WTC11 (cell line): ENCODE measurements at regions not wholly inside any gene's neighbourhood (a gene's known extent, or its start where the extent isn't known, plus 50 kb on each side); places are given as distances from the start of the nearest gene placed in this dataset.

ENCODE experiments used
- ATAC-seq: fragments of 200-7000 bp; cut with Tn5 transposase; 2 replicates; pipeline ENCODE4 v1.10.0; 2021; ENCODE audit warnings: mild to moderate bottlenecking, moderate library complexity
- CTCF ChIA-PET: fragments of 300-600 bp; sonication (Branson Sonifier 250); formaldehyde crosslinking; loops from one replicate; lab custom pipeline; 2021; ENCODE audit warnings: antibody characterized with exemption; lab: Charles Lee
- POLR2A ChIA-PET: fragments of 350-600 bp; sonication (Branson Sonifier 250); formaldehyde crosslinking; loops from one replicate; lab custom pipeline; 2021; ENCODE audit warnings: antibody characterized with exemption; lab: Charles Lee
- DNase-seq: peaks from one replicate; pipeline ENCODE4 v3.0.0; 2021; ENCODE audit warnings: low spot score
- H3K27ac Mint-ChIP-seq: 2 replicates; pipeline ENCODE4 v1.8.0; 2021; ENCODE audit warnings: mixed read lengths
- H3K27me3 Mint-ChIP-seq: 2 replicates; pipeline ENCODE4 v1.8.0; 2021; ENCODE audit warnings: low read depth, mild to moderate bottlenecking, moderate library complexity, mixed read lengths
- H3K36me3 Mint-ChIP-seq: 2 replicates; pipeline ENCODE4 v1.8.0; 2021; ENCODE audit warnings: mixed read lengths
- H3K4me1 Mint-ChIP-seq: 2 replicates; pipeline ENCODE4 v1.8.0; 2022; ENCODE audit warnings: mixed read lengths
- H3K4me3 Mint-ChIP-seq: 2 replicates; pipeline ENCODE4 v1.8.0; 2021; ENCODE audit warnings: mild to moderate bottlenecking, moderate library complexity, mixed read lengths
- H3K9me3 Mint-ChIP-seq: 2 replicates; pipeline ENCODE4 v1.8.0; 2021; ENCODE audit warnings: mixed read lengths
- CTCF ChIP-seq: fragments of 200-600 bp; IDR thresholded peaks from 2 replicates; pipeline ENCODE4 v1.8.0; 2022; ENCODE audit warnings: antibody characterized with exemption
- EMX1 ChIP-seq: fragments of 250-450 bp; sonication (Bioruptor Pico); IDR thresholded peaks from 2 replicates; pipeline ENCODE4 v1.8.0; 2021; ENCODE audit warnings: mild to moderate bottlenecking
- ERG ChIP-seq: fragments of 250-450 bp; sonication (Bioruptor Pico); IDR thresholded peaks from 2 replicates; pipeline ENCODE4 v1.8.0; 2021; ENCODE audit warnings: mild to moderate bottlenecking
- FOXJ3 ChIP-seq: sonication (generic); formaldehyde crosslinking; IDR thresholded peaks from 2 replicates; pipeline ENCODE4 v1.9.0; 2021; ENCODE audit warnings: missing genetic modification reagents, mild to moderate bottlenecking, borderline replicate concordance
- GABPB1 ChIP-seq: sonication (generic); formaldehyde crosslinking; IDR thresholded peaks from 2 replicates; pipeline ENCODE4 v1.8.1; 2023; ENCODE audit warnings: mild to moderate bottlenecking, missing genetic modification reagents
- GRHL2 ChIP-seq: fragments of 250-450 bp; sonication (Bioruptor Pico); IDR thresholded peaks from 2 replicates; pipeline ENCODE4 v1.8.0; 2022; ENCODE audit warnings: mild to moderate bottlenecking, moderate library complexity; ENCODE audit not compliant: insufficient replicate concordance, severe bottlenecking
- NFYB ChIP-seq: sonication (generic); formaldehyde crosslinking; conservative IDR thresholded peaks from 2 replicates; pipeline ENCODE4 v1.8.0; 2022; ENCODE audit warnings: low read depth, missing genetic modification reagents
- PRDM15 ChIP-seq: sonication (generic); formaldehyde crosslinking; IDR thresholded peaks from 2 replicates; pipeline ENCODE4 v1.8.0; 2022; ENCODE audit warnings: missing genetic modification reagents
- PREB ChIP-seq: sonication (generic); formaldehyde crosslinking; IDR thresholded peaks from 2 replicates; pipeline ENCODE4 v1.8.1; 2022; ENCODE audit warnings: mild to moderate bottlenecking, missing genetic modification reagents, moderate library complexity, borderline replicate concordance
- ZNF219 ChIP-seq: sonication (generic); formaldehyde crosslinking; IDR thresholded peaks from 2 replicates; pipeline ENCODE4 v1.8.0; 2023; ENCODE audit warnings: missing genetic modification reagents, mild to moderate bottlenecking, borderline replicate concordance
- ZNF317 ChIP-seq: sonication (generic); formaldehyde crosslinking; IDR thresholded peaks from 2 replicates; pipeline ENCODE4 v1.8.1; 2023; ENCODE audit warnings: low read depth, mild to moderate bottlenecking, moderate library complexity, missing genetic modification reagents, borderline replicate concordance
- TF ChIP-seq, protein P1 (sequence below): sonication (generic); formaldehyde crosslinking; IDR thresholded peaks from 2 replicates; pipeline ENCODE4 v1.8.1; 2023; ENCODE audit warnings: mild to moderate bottlenecking, missing genetic modification reagents
- TF ChIP-seq, protein P2 (sequence below): sonication (generic); formaldehyde crosslinking; IDR thresholded peaks from 2 replicates; pipeline ENCODE4 v1.8.0; 2023; ENCODE audit warnings: missing genetic modification reagents
- TF ChIP-seq, protein P3 (sequence below): sonication (generic); formaldehyde crosslinking; IDR thresholded peaks from 2 replicates; pipeline ENCODE4 v1.8.1; 2023; ENCODE audit warnings: mild to moderate bottlenecking, missing genetic modification reagents, moderate library complexity
- TF ChIP-seq, protein P4 (sequence below): sonication (generic); formaldehyde crosslinking; IDR thresholded peaks from 2 replicates; pipeline ENCODE4 v1.8.1; 2023; ENCODE audit warnings: mild to moderate bottlenecking, missing genetic modification reagents
- TF ChIP-seq, protein P5 (sequence below): sonication (generic); formaldehyde crosslinking; IDR thresholded peaks from 2 replicates; pipeline ENCODE4 v1.8.1; 2022; ENCODE audit warnings: low read depth, mild to moderate bottlenecking, moderate library complexity, missing genetic modification reagents, borderline replicate concordance
- TF ChIP-seq, protein P6 (sequence below): sonication (generic); formaldehyde crosslinking; IDR thresholded peaks from 2 replicates; pipeline ENCODE4 v1.8.1; 2023; ENCODE audit warnings: mild to moderate bottlenecking, moderate library complexity, missing genetic modification reagents
- TF ChIP-seq, protein P7 (sequence below): fragments of 250-450 bp; sonication (Bioruptor Pico); IDR thresholded peaks from 2 replicates; pipeline ENCODE4 v2.1.2; 2022; ENCODE audit warnings: mild to moderate bottlenecking, moderate library complexity

DNA sequence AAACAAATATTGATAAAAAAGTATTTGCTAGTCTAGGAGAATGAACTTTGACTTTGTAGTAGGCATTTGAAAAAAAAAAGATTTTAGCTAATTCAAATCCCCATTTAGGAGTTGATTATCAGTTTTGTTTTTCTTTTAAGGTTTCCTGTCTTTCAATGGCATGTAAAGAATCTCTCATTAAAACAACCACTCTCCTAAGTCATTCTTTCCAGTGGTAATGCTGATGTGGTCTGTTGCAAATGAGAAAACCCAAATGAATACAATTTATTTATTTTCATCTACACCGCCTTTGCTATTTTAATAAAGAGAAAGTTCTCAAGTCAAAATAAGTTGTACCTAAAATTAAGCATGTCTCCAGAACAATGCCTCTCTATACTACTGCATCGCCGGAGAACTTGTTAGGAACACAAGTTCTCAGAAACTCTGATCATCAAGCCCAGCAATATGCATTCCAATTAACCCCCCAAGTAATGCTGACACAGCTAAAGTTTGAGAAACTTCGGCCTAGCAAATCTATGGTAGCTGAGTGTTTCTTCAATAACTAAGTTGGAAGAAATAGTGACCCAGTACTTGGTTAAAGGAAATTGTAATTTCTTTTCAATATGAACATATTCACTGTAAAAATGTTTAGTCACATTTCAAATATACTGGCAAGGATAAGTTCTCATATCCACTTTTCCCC, 255.1 kb downstream of the PTPRC start:
- ATAC-seq (no peak), DNase-seq (no peak)
- CTCF ChIA-PET = no interaction called here
- POLR2A ChIA-PET = no interaction called here
- Mint-ChIP-seq H3K36me3 (no peaks in the 10 kb centered on the region), H3K4me3 (no peak overlapping the region), H3K27me3 (no peaks in the 10 kb centered on the region), H3K27ac (peak overlapping the region; percentile 25; the same call in 1 of the 2 replicates), H3K4me1 (peaks cover 8% of the 10 kb centered on the region), H3K9me3 (no peaks in the 10 kb centered on the region)
- TF ChIP-seq GABPB1 (CRISPR knock-in tag) (no peak), PRDM15 (CRISPR knock-in tag) (no peak), PREB (no peak), EMX1 (CRISPR knock-in tag) (no peak), ZNF219 (CRISPR knock-in tag) (no peak), FOXJ3 (CRISPR knock-in tag) (no peak), CTCF (no peak), GRHL2 (CRISPR knock-in tag) (no peak), ERG (no peak), NFYB (CRISPR knock-in tag) (no peak), ZNF317 (CRISPR knock-in tag) (no peak)
- TF ChIP-seq, protein P1, sequence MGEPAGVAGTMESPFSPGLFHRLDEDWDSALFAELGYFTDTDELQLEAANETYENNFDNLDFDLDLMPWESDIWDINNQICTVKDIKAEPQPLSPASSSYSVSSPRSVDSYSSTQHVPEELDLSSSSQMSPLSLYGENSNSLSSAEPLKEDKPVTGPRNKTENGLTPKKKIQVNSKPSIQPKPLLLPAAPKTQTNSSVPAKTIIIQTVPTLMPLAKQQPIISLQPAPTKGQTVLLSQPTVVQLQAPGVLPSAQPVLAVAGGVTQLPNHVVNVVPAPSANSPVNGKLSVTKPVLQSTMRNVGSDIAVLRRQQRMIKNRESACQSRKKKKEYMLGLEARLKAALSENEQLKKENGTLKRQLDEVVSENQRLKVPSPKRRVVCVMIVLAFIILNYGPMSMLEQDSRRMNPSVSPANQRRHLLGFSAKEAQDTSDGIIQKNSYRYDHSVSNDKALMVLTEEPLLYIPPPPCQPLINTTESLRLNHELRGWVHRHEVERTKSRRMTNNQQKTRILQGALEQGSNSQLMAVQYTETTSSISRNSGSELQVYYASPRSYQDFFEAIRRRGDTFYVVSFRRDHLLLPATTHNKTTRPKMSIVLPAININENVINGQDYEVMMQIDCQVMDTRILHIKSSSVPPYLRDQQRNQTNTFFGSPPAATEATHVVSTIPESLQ (CRISPR knock-in tag) = no peak
- TF ChIP-seq, protein P2, sequence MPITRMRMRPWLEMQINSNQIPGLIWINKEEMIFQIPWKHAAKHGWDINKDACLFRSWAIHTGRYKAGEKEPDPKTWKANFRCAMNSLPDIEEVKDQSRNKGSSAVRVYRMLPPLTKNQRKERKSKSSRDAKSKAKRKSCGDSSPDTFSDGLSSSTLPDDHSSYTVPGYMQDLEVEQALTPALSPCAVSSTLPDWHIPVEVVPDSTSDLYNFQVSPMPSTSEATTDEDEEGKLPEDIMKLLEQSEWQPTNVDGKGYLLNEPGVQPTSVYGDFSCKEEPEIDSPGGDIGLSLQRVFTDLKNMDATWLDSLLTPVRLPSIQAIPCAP (CRISPR knock-in tag) = no peak
- TF ChIP-seq, protein P3, sequence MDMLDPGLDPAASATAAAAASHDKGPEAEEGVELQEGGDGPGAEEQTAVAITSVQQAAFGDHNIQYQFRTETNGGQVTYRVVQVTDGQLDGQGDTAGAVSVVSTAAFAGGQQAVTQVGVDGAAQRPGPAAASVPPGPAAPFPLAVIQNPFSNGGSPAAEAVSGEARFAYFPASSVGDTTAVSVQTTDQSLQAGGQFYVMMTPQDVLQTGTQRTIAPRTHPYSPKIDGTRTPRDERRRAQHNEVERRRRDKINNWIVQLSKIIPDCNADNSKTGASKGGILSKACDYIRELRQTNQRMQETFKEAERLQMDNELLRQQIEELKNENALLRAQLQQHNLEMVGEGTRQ (CRISPR knock-in tag) = no peak
- TF ChIP-seq, protein P4, sequence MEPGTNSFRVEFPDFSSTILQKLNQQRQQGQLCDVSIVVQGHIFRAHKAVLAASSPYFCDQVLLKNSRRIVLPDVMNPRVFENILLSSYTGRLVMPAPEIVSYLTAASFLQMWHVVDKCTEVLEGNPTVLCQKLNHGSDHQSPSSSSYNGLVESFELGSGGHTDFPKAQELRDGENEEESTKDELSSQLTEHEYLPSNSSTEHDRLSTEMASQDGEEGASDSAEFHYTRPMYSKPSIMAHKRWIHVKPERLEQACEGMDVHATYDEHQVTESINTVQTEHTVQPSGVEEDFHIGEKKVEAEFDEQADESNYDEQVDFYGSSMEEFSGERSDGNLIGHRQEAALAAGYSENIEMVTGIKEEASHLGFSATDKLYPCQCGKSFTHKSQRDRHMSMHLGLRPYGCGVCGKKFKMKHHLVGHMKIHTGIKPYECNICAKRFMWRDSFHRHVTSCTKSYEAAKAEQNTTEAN = no peak
- TF ChIP-seq, protein P5, sequence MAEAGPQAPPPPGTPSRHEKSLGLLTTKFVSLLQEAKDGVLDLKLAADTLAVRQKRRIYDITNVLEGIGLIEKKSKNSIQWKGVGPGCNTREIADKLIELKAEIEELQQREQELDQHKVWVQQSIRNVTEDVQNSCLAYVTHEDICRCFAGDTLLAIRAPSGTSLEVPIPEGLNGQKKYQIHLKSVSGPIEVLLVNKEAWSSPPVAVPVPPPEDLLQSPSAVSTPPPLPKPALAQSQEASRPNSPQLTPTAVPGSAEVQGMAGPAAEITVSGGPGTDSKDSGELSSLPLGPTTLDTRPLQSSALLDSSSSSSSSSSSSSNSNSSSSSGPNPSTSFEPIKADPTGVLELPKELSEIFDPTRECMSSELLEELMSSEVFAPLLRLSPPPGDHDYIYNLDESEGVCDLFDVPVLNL = no peak
- TF ChIP-seq, protein P6, sequence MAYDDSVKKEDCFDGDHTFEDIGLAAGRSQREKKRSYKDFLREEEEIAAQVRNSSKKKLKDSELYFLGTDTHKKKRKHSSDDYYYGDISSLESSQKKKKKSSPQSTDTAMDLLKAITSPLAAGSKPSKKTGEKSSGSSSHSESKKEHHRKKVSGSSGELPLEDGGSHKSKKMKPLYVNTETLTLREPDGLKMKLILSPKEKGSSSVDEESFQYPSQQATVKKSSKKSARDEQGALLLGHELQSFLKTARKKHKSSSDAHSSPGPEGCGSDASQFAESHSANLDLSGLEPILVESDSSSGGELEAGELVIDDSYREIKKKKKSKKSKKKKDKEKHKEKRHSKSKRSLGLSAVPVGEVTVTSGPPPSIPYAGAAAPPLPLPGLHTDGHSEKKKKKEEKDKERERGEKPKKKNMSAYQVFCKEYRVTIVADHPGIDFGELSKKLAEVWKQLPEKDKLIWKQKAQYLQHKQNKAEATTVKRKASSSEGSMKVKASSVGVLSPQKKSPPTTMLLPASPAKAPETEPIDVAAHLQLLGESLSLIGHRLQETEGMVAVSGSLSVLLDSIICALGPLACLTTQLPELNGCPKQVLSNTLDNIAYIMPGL (CRISPR knock-in tag) = no peak
- TF ChIP-seq, protein P7, sequence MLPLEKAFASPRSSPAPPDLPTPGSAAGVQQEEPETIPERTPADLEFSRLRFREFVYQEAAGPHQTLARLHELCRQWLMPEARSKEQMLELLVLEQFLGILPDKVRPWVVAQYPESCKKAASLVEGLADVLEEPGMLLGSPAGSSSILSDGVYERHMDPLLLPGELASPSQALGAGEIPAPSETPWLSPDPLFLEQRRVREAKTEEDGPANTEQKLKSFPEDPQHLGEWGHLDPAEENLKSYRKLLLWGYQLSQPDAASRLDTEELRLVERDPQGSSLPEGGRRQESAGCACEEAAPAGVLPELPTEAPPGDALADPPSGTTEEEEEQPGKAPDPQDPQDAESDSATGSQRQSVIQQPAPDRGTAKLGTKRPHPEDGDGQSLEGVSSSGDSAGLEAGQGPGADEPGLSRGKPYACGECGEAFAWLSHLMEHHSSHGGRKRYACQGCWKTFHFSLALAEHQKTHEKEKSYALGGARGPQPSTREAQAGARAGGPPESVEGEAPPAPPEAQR (CRISPR knock-in tag) = no peak
